AG09309 (cell line): ENCODE measurements at regions not wholly inside any gene's neighbourhood (a gene's known extent, or its start where the extent isn't known, plus 50 kb on each side); places are given as distances from the start of the nearest gene placed in this dataset.

Experiments used
- DNase-seq: peaks from one replicate; pipeline ENCODE4 v3.0.0-alpha.2; 2010; ENCODE audit warnings: low read depth
- H3K4me3 ChIP-seq: 2 replicates; pipeline ENCODE4 v1.5.1; 2011; ENCODE audit warnings: mild to moderate bottlenecking, low read depth, low read length, moderate library complexity; ENCODE audit not compliant: control insufficient read depth
- CTCF ChIP-seq: IDR thresholded peaks from 2 replicates; pipeline ENCODE4 v1.5.1; 2011; ENCODE audit warnings: mild to moderate bottlenecking, low read depth, low read length, inconsistent platforms; ENCODE audit not compliant: insufficient read depth, control insufficient read depth; ENCODE audit errors: missing control alignments

- no peak for TF ChIP-seq CTCF
Observed at GRCh38 chr4:24328310-24328709, 256.0 kb downstream of the DHX15 start.

DNA sequence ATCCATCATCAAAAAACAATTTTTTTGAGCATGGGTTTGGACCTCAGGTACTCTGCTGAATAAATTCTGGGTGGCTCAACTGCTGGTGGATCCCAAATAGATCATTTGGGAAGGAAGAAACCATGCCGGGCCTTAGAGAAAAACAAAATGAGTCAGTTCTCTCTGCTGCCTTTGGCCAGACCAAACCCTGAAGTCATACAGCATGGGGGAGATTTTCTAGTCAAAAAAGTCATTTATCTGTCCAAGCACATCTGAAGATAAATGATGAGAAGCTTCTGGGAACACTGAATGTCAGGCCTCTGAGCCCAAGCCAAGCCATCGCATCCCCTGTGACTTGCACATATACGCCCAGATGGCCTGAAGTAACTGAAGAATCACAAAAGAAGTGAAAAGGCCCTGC, 261.4 kb downstream of the DHX15 start:
- H3K4me3 ChIP-seq = no peak overlapping the region
- DNase-seq = no peak
- TF ChIP-seq CTCF = no peak

More at GRCh38 chr4:24328310-24328709, 256.0 kb downstream of the DHX15 start:
- no peak for DNase-seq
- H3K4me3 ChIP-seq = no peak overlapping the region

GRCh38 chr4:24322511-24322910, 261.8 kb downstream of the DHX15 start:
- TF ChIP-seq CTCF = no peak
- no peak for DNase-seq
- H3K4me3 ChIP-seq = no peak overlapping the region

- no peak overlapping the region for H3K4me3 ChIP-seq
- DNase-seq = no peak
Observed at GRCh38 chr4:24321616-24322015, 262.7 kb downstream of the DHX15 start.

GRCh38 chr4:24321131-24321530, 263.2 kb downstream of the DHX15 start:
- no peak overlapping the region for H3K4me3 ChIP-seq
- TF ChIP-seq CTCF = no peak
- DNase-seq = peak; percentile 52

More at GRCh38 chr4:24321616-24322015, 262.7 kb downstream of the DHX15 start:
- no peak for TF ChIP-seq CTCF

GRCh38 chr4:24319387-24319786, 265.0 kb downstream of the DHX15 start:
- no peak overlapping the region for H3K4me3 ChIP-seq
- no peak for DNase-seq
- TF ChIP-seq CTCF = no peak

GRCh38 chr4:24315056-24315455, 269.3 kb downstream of the DHX15 start:
- no peak overlapping the region for H3K4me3 ChIP-seq
- no peak for TF ChIP-seq CTCF
- no peak for DNase-seq
